HCEC 1CT (cell line): ENCODE measurements at regions not wholly inside any gene's neighbourhood (a gene's known extent, or its start where the extent isn't known, plus 50 kb on each side); places are given as distances from the start of the nearest gene placed in this dataset.

ENCODE experiments used
- DNase-seq: peaks from one replicate; pipeline ENCODE4 v3.0.0-alpha.2; 2017

DNA sequence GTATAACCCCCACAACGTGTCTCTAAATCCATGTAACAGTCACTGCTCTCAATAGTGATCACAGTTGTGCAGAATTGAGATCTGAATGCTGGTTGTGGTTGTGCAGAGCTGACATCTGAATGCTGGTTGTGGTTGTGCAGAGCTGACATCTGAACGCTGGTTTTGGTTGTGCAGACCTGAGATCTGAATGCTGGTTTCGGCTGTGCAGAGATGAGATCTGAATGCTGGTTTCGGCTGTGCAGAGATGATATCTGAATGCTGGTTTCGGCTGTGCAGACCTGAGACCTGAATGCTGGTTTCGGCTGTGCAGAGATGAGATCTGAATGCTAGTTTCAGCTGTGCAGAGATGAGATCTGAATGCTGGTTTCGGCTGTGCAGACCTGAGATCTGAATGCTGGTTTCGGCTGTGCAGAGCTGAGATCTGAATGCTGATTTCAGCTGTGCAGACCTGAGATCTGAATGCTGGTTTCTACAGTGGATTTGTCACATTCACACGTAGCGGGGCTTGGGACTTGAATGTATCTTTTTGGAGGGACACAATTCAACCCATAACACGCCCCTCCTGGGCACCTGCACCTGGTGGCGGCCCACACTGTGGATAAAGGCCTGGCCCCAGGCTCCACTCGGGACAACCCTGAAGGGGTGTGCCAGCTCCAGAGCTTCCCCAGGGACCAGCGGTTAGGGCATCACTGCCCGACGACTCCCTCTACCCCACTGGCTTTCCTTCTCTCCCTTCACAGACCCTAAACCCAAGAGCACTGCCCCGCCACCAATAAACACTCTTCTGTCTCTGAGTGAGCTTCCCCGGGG is 51.1 kb upstream of the SLC66A3 start:
- DNase-seq = no peak

DNA sequence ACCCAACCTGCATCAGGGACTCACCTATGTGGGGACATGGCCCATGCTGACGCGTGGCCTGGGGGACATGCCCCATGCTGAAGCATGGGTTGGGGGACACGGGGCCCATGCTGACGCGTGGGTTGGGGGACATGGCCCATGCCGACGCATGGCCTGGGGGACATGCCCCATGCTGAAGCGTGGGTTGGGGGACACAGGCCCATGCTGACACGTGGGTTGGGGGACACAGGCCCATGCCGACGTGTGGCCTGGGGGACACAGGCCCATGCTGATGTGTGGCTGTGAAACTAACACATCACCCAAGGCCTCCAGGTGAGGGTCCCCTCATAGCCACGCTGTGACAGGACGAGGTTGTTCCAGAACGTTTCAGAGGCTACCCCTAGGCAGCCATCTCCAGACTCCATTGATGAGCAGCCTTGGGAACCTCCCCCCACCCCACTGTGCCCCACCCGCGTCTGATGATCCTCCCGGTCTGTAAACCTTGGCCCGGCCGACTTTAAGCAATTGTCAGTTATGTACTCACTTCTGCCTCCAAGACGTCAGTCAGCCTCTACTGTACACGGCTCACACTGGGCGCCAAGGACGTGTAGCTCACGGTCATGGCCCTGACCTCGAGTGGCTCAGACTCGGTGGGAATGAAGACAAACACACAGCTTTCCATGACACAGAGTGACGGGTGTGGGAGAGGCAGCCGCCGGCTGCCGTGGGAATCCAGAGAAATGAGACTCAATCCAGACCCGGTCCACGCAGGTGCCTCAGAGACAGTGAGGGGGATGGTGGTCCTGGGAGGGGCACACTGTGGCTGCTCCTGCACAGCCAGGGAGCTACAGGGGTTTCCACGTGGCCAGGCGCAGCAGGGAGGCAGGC is 50.2 kb upstream of the SLC66A3 start:
- no peak for DNase-seq
